CD4-positive, alpha-beta T cell treated with Interleukin-17A for 4 hours (primary cell): ENCODE measurements at regions not wholly inside any gene's neighbourhood (a gene's known extent, or its start where the extent isn't known, plus 50 kb on each side); places are given as distances from the start of the nearest gene placed in this dataset.
"Not testable (repeated sequence)": the region's sequence is repeated elsewhere in the genome, so short reads cannot be mapped to it uniquely, and the experiment has no call there.

Experiments used
- DNase-seq: peaks from one replicate; pipeline ENCODE4 v3.0.0-alpha.2; 2020; ENCODE audit warnings: mixed read lengths

DNA sequence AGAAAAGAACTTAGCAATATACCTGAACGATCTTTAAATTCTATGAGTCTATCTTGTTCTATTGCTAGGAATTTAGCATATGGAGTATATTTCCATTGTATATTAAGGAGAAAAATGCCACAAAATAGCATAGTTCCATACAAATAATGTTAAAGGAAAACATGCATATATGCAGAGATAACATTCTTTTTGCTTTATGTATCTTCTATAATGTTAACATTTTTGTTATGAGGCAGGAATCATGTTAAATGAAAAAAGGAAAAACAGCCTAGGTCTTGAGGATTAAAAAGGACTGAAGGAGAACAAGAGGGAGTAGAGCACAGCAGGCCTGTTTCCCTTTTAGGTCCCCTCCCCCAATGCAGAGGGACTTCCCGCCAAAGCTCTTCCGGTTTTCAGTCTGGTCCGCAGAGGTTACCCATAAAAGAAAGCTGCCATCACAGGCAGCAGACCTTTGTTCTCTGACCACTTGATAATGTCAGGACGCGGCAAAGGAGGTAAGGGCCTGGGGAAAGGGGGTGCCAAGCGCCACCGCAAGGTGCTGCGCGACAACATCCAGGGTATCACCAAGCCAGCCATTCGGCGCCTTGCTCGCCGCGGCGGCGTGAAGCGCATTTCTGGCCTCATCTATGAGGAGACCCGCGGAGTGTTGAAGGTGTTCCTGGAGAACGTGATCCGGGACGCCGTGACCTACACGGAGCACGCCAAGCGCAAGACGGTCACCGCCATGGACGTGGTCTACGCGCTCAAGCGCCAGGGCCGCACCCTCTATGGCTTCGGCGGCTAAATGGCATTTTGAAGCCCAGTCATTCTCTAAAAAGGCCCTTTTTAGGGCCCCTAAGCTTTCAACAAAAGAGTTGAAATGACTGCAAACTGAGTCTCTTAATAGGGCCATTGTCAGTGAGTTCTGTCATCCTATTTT is 108.4 kb upstream of the PRSS16 start:
- DNase-seq: peak; percentile 69

DNA sequence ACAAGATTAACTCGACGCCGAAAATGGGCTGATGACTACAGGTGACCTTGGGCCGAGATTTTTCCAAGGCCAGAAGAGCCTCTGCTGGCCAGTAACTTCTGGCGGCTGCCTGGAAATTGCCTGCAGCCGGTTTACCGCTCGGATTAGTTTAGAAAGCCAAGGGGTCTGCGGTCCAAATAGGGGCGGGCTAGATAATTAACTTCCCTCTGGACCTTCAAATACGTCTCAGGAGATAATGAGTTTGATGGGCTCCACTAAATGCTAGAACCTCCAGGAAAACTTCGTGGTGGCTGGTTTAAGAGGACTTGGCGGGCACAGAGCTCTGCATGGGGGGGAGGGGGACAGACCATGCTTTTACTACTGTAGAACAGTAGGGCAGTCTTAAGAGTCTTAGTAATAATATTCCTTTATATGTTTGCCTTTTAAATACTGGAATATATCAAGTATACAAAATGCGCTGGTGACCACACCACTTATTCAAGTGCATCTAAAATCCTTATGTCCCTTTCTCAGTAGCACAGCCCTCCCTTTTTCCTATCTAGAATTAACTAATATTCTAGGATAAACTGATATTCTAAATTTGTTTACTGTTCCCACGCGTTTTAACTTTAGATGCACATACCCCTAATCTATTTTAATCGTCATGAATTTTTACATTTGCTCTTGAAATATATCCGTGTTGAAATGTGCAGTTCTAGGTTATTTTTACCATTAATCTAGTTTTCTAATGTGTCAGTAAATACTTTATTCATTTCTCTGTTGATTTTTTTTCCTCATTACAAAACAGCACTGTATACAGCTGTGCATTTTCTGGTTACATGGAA is 107.5 kb upstream of the PRSS16 start:
- DNase-seq: peak; percentile 17

DNA sequence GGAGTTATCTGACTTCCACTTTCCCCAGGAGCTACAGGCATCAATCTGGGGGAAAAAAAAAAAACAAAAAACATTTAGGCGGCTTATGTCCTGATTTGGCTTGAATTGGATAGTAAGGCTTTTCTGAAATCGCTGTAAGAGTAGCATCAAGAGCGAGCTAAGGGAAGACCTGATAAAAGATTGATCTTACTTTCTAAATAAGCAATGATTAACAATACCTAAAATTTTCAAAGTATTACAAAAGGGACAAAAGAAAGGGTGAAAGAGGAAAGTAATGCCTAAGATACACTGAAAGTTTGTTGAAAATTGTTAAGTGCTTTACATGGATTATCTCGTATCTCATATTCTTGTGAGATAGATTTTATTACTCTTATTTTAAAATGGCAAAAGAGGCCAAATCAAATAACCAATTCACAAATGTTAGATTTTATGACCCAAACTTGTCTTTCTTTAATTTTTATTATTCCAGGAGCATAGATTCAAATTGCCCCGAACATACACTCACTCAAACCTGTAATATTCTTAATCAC is 106.4 kb upstream of the PRSS16 start:
- no peak for DNase-seq

- no peak for DNase-seq
Observed at GRCh38 chr6:27141529-27142015, 105.9 kb upstream of the PRSS16 start.

- not testable (repeated sequence) for DNase-seq
Observed at GRCh38 chr6:27143020-27143388, 104.5 kb upstream of the PRSS16 start.

DNA sequence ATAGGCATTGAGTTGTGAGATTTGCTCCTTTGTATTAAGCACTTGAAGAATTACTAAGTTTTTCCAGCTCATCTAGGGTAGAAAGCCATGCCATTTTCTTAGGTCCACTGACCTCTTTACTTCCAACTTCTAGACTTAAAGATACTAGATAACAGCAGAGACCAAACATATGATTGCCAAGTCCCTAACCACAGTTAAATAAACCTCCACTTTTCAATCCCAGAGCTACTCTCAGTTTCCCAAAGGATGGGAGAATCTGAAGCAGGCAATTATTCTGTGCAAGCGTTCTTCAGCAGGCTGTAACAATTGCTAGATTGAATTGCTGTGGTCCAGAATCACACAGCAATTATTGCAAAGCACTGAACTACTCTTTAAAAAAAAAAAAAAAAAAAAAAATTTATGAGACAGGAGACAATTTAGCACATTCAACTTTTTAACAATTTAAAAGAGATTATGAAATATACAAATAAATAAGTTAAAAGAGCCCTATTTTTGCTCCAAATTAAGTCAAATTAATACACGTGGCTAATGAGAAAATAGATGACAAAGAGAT is 104.0 kb upstream of the PRSS16 start:
- no peak for DNase-seq

DNA sequence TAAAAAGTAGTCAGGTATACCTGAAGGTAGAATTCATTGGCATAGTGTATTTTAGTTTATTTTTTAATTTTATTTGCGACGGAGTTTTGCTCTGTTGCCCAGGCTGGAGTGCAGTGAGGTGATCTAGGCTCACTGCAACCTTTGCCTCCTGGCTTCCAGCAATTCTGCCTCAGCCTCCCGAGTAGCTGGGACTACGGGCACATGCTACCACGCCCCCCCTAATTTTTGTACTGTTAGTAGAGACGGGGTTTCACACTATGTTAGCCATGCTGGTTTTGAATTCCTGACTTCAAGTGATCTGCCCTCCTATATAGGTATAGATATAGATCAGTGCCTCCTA is 102.8 kb upstream of the PRSS16 start:
- DNase-seq: no peak

GRCh38 chr6:27145731-27146455 is 101.6 kb upstream of the PRSS16 start:
- peak; percentile 72 for DNase-seq

DNA sequence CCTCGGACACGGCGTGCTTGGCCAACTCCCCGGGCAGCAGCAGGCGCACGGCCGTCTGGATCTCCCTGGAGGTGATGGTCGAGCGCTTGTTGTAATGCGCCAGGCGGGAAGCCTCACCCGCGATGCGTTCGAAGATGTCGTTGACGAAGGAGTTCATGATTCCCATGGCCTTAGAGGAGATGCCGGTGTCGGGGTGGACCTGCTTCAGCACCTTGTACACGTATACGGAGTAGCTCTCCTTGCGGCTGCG is 101.1 kb upstream of the PRSS16 start:
- DNase-seq: not testable (repeated sequence)

- peak; percentile 79 for DNase-seq
Observed at GRCh38 chr6:27146706-27147505, 100.6 kb upstream of the PRSS16 start.

GRCh38 chr6:27148404-27148795 is 99.1 kb upstream of the PRSS16 start:
- DNase-seq: no peak

GRCh38 chr6:27149150-27149549 is 98.4 kb upstream of the PRSS16 start:
- no peak for DNase-seq

GRCh38 chr6:27154696-27155095 is 92.8 kb upstream of the PRSS16 start:
- DNase-seq: no peak

DNA sequence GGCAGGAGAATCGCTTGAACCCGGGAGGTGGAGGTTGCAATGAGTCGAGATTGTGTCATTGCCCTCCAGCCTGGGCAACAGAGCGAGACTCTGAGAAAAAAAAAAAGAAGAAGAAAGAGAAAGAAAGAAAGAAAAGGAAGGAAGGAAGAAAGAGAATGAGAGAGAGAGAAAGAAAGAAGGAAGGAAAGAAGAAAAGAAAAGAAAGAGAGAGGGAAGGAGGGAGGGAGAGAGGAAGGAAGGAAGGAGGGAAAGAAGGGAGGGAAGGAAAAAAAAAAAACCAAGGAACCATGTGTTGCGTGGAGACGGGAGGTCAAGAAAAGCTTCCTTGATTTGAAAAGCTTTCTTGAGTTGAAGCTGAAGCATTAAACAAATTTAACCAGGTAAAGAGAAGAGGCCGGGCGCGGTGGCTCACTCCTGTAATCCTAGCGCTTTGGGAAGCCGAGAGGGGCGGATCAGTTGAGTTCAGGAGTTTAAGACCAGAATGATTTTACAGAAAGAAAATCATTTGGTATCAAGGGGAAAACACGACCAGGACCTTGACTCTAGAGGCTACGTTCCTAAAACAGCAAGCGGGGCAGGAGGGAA is 90.5 kb upstream of the PRSS16 start:
- no peak for DNase-seq

GRCh38 chr6:27157459-27158315 is 89.8 kb upstream of the PRSS16 start:
- DNase-seq: peak; percentile 85

GRCh38 chr6:27158316-27158643 is 89.2 kb upstream of the PRSS16 start:
- no peak for DNase-seq

DNA sequence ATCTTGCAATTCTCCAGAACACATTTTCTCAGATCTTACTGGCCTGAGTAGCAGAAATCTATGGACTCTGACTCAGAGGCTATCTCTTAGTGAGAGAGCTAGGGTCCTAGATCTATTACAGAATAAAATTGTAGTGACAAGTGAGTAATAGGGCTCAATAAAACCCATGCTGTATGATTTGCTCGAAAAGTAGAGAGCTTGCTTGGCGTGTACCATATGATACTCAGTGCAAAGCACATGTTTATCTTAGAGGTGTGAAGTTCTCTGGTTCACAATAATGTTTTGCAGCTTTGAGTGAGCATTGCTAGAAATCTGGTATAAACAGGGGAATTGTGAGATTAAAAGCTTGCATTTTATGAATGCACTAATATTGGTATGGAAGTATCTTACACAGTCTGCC is 87.8 kb upstream of the PRSS16 start:
- no peak for DNase-seq

DNA sequence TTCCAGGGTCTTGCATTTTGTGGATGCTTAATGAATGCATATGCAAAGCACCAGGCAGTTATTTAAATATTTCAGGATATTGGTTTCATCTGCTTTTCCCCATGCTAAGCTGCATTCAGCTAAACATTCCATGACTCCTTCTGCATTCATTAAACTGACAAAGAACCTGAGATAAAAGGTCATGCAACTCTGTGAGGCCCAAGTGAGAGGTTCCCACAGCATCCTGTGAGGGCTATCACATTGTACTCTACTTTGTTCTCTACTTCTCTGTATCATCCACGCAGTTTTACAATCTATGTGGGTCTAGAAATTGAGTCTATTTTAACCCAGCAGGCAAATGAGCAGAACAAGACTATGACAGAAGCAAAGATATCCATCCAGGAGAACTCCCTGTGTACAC is 86.4 kb upstream of the PRSS16 start:
- no peak for DNase-seq

DNA sequence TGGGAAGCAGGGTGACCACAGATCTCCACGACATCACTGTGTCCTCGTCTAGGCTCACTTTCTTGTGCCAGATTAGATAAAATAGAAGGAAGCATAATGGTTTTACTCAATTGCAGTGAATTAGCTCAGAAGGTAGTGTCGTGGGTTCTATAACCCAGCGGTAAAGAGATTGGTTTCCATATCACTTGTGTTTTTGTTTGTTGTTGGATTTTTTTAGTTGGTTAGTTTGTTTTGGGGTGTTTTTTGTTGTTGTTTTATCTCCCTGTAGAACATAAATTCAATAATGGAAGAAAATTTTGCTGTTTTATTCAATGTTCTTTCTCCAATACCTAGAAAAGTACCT is 85.9 kb upstream of the PRSS16 start:
- no peak for DNase-seq

- peak; percentile 20 for DNase-seq
Observed at GRCh38 chr6:27161946-27162603, 85.4 kb upstream of the PRSS16 start.
